Ascending aorta (tissue), 2 donors: ENCODE measurements at regions not wholly inside any gene's neighbourhood (a gene's known extent, or its start where the extent isn't known, plus 50 kb on each side); places are given as distances from the start of the nearest gene placed in this dataset.

Source experiments
- DNase-seq, 2 donors: peaks; one replicate each; pipeline ENCODE4 v3.0.0-alpha.2; 2019; ENCODE audit warnings: low spot score in 2 of 2
- H3K27ac ChIP-seq, 2 donors: fragments of 200-600 bp; sonication (generic); one replicate each; pipeline ENCODE4 v1.5.1; 2016 to 2017; ENCODE audit warnings: mild to moderate bottlenecking in 1 of 2
- H3K27me3 ChIP-seq: fragments of 200-600 bp; sonication (generic); one replicate; pipeline ENCODE4 v1.5.1; 2017
- H3K36me3 ChIP-seq, 2 donors: fragments of 200-600 bp; sonication (generic); one replicate each; pipeline ENCODE4 v1.5.1; 2016
- H3K4me1 ChIP-seq, 2 donors: fragments of 200-600 bp; sonication (generic); one replicate each; pipeline ENCODE4 v1.5.1; 2016 to 2017; ENCODE audit warnings: mild to moderate bottlenecking in 1 of 2
- H3K4me3 ChIP-seq, 2 donors: fragments of 200-600 bp; sonication (generic); one replicate each; pipeline ENCODE4 v1.5.1; 2016 to 2017; ENCODE audit warnings: mild to moderate bottlenecking in 1 of 2
- H3K9me3 ChIP-seq, 2 donors: fragments of 200-600 bp; sonication (generic); one replicate each; pipeline ENCODE4 v1.5.1; 2016
- CTCF ChIP-seq, 3 experiments: fragments of 200-600 bp in 2 of 3; fragments of 450-650 bp in 1 of 3; sonication (generic) in 2 of 3; IDR thresholded peaks; one replicate each; pipeline ENCODE4 v1.5.1; 2016 to 2019; ENCODE audit warnings: antibody characterized with exemption in 3 of 3, mild to moderate bottlenecking in 1 of 3, moderate library complexity in 1 of 3
- intact Hi-C: fragments of 100-400 bp; cut with DNase I; formaldehyde crosslinking; loops from one replicate; pipeline ENCODE4 v1.15.1; 2023

GRCh38 chr4:3660928-3661515 is 105.2 kb upstream of the ADRA2C start:
- intact Hi-C loops, result no loop called here
- Histone ChIP-seq H3K36me3 (no peaks in the 10 kb centered on the region), H3K4me3 (no peak overlapping the region), H3K27me3 (no peaks in the 10 kb centered on the region), H3K4me1 (peaks cover 6 to 20% of the 10 kb centered on the region in 2 donors), H3K9me3 (no peaks in the 10 kb centered on the region), H3K27ac (no peak overlapping the region)
- no peak for DNase-seq
- TF ChIP-seq CTCF (IDR thresholded peaks at IDR 0.05), result no peak

- no peak overlapping the region for H3K27ac ChIP-seq
- H3K36me3 ChIP-seq, result no peaks in the 10 kb centered on the region
- no peaks in the 10 kb centered on the region for H3K9me3 ChIP-seq
- DNase-seq, result no peak
- H3K27me3 ChIP-seq, result no peaks in the 10 kb centered on the region
- intact Hi-C loops, result no loop called here
- H3K4me3 ChIP-seq, result no peak overlapping the region
- peaks cover 6 to 22% of the 10 kb centered on the region in 2 donors for H3K4me1 ChIP-seq
- no peak for TF ChIP-seq CTCF (IDR thresholded peaks at IDR 0.05)
Measured at GRCh38 chr4:3660086-3660927, 105.9 kb upstream of the ADRA2C start.

- peak overlapping the region; percentile 92 to 97 for H3K27ac ChIP-seq
- peaks cover 6 to 22% of the 10 kb centered on the region in 2 donors for H3K4me1 ChIP-seq
- intact Hi-C loops, result loop anchor here (2.0 to 5.0 kb wide), 4 partner anchors 63 to 1242 kb away; partner anchors contain the start of genes ADRA2C, CFAP99 and ZFYVE28
- no peaks in the 10 kb centered on the region for H3K27me3 ChIP-seq
- no peaks in the 10 kb centered on the region for H3K36me3 ChIP-seq
- H3K9me3 ChIP-seq, result no peaks in the 10 kb centered on the region
- H3K4me3 ChIP-seq, result no peak overlapping the region
- DNase-seq, result no peak
- TF ChIP-seq CTCF (IDR thresholded peaks at IDR 0.05), result no peak
Measured at GRCh38 chr4:3659131-3659530, 107.1 kb upstream of the ADRA2C start.

- Histone ChIP-seq H3K27ac (peak overlapping the region; percentile 92 to 97), H3K9me3 (no peaks in the 10 kb centered on the region), H3K36me3 (no peaks in the 10 kb centered on the region), H3K4me1 (peaks cover 6 to 22% of the 10 kb centered on the region in 2 donors), H3K4me3 (peak overlapping the region in 1 of 2 donors; percentile 44), H3K27me3 (no peaks in the 10 kb centered on the region)
- TF ChIP-seq CTCF (IDR thresholded peaks at IDR 0.05), result no peak
- no peak for DNase-seq
- intact Hi-C loops, result loop anchor here (1.0 to 5.0 kb wide), 7 partner anchors 13 to 1241 kb away; partner anchors contain the start of genes ADRA2C, CFAP99 and ZFYVE28
Measured at GRCh38 chr4:3658530-3658913, 107.7 kb upstream of the ADRA2C start.

- Histone ChIP-seq H3K4me3 (peak overlapping the region in 1 of 2 donors; percentile 44), H3K27me3 (no peaks in the 10 kb centered on the region), H3K27ac (peak overlapping the region; percentile 92 to 97), H3K9me3 (no peaks in the 10 kb centered on the region), H3K4me1 (peaks cover 6 to 22% of the 10 kb centered on the region in 2 donors), H3K36me3 (no peaks in the 10 kb centered on the region)
- no peak for TF ChIP-seq CTCF (IDR thresholded peaks at IDR 0.05)
- intact Hi-C loops, result loop anchor here (1.0 to 5.0 kb wide), 7 partner anchors 13 to 1241 kb away; partner anchors contain the start of genes ADRA2C, CFAP99 and ZFYVE28
- peak; percentile 75 to 96 for DNase-seq
Measured at GRCh38 chr4:3657902-3658529, 108.2 kb upstream of the ADRA2C start.
